GM18868 (cell line): ENCODE measurements at regions not wholly inside any gene's neighbourhood (a gene's known extent, or its start where the extent isn't known, plus 50 kb on each side); places are given as distances from the start of the nearest gene placed in this dataset.

Experiments
- ATAC-seq: cut with Tn5 transposase; IDR thresholded peaks from one replicate; pipeline ENCODE4 v1.9.1; 2021; ENCODE audit warnings: mild to moderate bottlenecking, moderate library complexity; ENCODE audit not compliant: unreplicated experiment

GRCh38 chrX:39311646-39312045 is 510.4 kb downstream of the MID1IP1 start:
- no peak for ATAC-seq

GRCh38 chrX:39313146-39313545 is 511.9 kb downstream of the MID1IP1 start:
- no peak for ATAC-seq

GRCh38 chrX:39318506-39319343 is 517.5 kb downstream of the MID1IP1 start:
- no peak for ATAC-seq

GRCh38 chrX:39320165-39320564 is 518.9 kb downstream of the MID1IP1 start:
- ATAC-seq = no peak

- no peak for ATAC-seq
Measured at GRCh38 chrX:39322496-39322895, 521.2 kb downstream of the MID1IP1 start.

- ATAC-seq = no peak
Measured at GRCh38 chrX:39324233-39324930, 523.1 kb downstream of the MID1IP1 start.

- ATAC-seq = no peak
Measured at GRCh38 chrX:39327255-39327654, 526.0 kb downstream of the MID1IP1 start.

GRCh38 chrX:39327705-39328104 is 526.4 kb downstream of the MID1IP1 start:
- ATAC-seq = no peak

GRCh38 chrX:39328661-39329060 is 527.4 kb downstream of the MID1IP1 start:
- ATAC-seq = no peak

GRCh38 chrX:39331082-39331704 is 529.9 kb downstream of the MID1IP1 start:
- peak; percentile 89 for ATAC-seq

GRCh38 chrX:39333451-39333850 is 532.2 kb downstream of the MID1IP1 start:
- no peak for ATAC-seq

- no peak for ATAC-seq
Measured at GRCh38 chrX:39335513-39336235, 534.4 kb downstream of the MID1IP1 start.

- peak; percentile 88 for ATAC-seq
Measured at GRCh38 chrX:39336671-39337311, 535.5 kb downstream of the MID1IP1 start.

- no peak for ATAC-seq
Measured at GRCh38 chrX:39337451-39337850, 536.2 kb downstream of the MID1IP1 start.

- ATAC-seq = no peak
Measured at GRCh38 chrX:39338583-39338982, 537.3 kb downstream of the MID1IP1 start.

GRCh38 chrX:39356119-39356807 is 555.0 kb downstream of the MID1IP1 start:
- no peak for ATAC-seq

GRCh38 chrX:39360101-39360500 is 558.8 kb downstream of the MID1IP1 start:
- no peak for ATAC-seq

GRCh38 chrX:39361736-39362135 is 560.5 kb downstream of the MID1IP1 start:
- no peak for ATAC-seq

- ATAC-seq = no peak
Measured at GRCh38 chrX:39367416-39367815, 566.2 kb downstream of the MID1IP1 start.

GRCh38 chrX:39372115-39372514 is 570.9 kb downstream of the MID1IP1 start:
- ATAC-seq = no peak
